Neutrophil (primary cell): ENCODE measurements at regions not wholly inside any gene's neighbourhood (a gene's known extent, or its start where the extent isn't known, plus 50 kb on each side); places are given as distances from the start of the nearest gene placed in this dataset.

ENCODE experiments used
- H3K27ac ChIP-seq: fragments of 200-600 bp; sonication (generic); 2 replicates; pipeline ENCODE4 v1.5.1; 2016; ENCODE audit warnings: mild to moderate bottlenecking, moderate library complexity
- H3K27me3 ChIP-seq: fragments of 200-600 bp; sonication (generic); 2 replicates; pipeline ENCODE4 v1.6.0; 2016; ENCODE audit warnings: mild to moderate bottlenecking
- H3K36me3 ChIP-seq: fragments of 200-600 bp; sonication (generic); 2 replicates; pipeline ENCODE4 v1.5.1; 2017
- H3K4me1 ChIP-seq, 2 experiments: fragments of 200-600 bp in 1 of 2; sonication (generic) in 1 of 2; 1 replicate in 1 of 2; 2 replicates in 1 of 2; pipeline versions ENCODE4 v1.5.1 to v1.6.1; 2013 to 2016; ENCODE audit warnings: low read depth in 1 of 2, low read length in 1 of 2, mild to moderate bottlenecking in 1 of 2, moderate library complexity in 1 of 2; ENCODE audit not compliant: control insufficient read depth in 1 of 2, insufficient read depth in 1 of 2
- H3K4me3 ChIP-seq, 2 experiments: fragments of 200-600 bp in 1 of 2; sonication (generic) in 1 of 2; 1 replicate in 1 of 2; 2 replicates in 1 of 2; pipeline ENCODE4 v1.5.1; 2013 to 2016; ENCODE audit warnings: low read depth in 1 of 2, low read length in 1 of 2, mild to moderate bottlenecking in 1 of 2, moderate library complexity in 1 of 2
- H3K9me3 ChIP-seq: fragments of 200-600 bp; sonication (generic); 2 replicates; pipeline ENCODE4 v1.5.1; 2016
- TF ChIP-seq, protein P1 (sequence below): fragments of 200-600 bp; sonication (generic); IDR thresholded peaks from 2 replicates; pipeline ENCODE4 v1.5.1; 2016; ENCODE audit warnings: antibody characterized with exemption

DNA sequence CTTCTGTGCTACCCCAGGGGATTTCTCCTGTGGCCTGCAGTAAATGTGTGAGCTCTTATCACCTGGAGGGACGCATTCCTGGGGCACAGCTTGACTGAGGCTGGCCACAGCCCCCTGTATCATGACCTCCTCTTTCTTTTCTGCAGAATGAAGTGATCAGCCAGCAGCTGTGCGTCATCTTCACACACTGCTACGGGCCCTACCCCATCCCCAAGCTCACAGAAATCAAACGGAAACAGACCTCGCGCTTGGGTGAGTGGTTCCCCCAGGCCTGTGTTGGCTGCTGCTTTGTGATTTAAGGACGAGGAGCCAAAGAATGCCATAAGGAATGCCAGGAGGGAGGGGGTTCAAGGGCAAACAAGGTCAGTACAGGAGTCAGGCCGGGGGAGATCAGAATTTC lies 50.5 kb upstream of the PWP1 start:
- TF ChIP-seq, protein P1, sequence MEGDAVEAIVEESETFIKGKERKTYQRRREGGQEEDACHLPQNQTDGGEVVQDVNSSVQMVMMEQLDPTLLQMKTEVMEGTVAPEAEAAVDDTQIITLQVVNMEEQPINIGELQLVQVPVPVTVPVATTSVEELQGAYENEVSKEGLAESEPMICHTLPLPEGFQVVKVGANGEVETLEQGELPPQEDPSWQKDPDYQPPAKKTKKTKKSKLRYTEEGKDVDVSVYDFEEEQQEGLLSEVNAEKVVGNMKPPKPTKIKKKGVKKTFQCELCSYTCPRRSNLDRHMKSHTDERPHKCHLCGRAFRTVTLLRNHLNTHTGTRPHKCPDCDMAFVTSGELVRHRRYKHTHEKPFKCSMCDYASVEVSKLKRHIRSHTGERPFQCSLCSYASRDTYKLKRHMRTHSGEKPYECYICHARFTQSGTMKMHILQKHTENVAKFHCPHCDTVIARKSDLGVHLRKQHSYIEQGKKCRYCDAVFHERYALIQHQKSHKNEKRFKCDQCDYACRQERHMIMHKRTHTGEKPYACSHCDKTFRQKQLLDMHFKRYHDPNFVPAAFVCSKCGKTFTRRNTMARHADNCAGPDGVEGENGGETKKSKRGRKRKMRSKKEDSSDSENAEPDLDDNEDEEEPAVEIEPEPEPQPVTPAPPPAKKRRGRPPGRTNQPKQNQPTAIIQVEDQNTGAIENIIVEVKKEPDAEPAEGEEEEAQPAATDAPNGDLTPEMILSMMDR = no peak
- H3K9me3 ChIP-seq = no peaks in the 10 kb centered on the region
- H3K27me3 ChIP-seq = no peaks in the 10 kb centered on the region
- no peak overlapping the region for H3K27ac ChIP-seq
- no peak overlapping the region for H3K4me3 ChIP-seq
- H3K36me3 ChIP-seq = no peaks in the 10 kb centered on the region
- H3K4me1 ChIP-seq = no peaks in the 10 kb centered on the region
